Prostate gland (tissue), 2 donors: ENCODE measurements at regions not wholly inside any gene's neighbourhood (a gene's known extent, or its start where the extent isn't known, plus 50 kb on each side); places are given as distances from the start of the nearest gene placed in this dataset.

Experiments
- DNase-seq: peaks from one replicate; pipeline ENCODE4 v3.0.0-alpha.2; 2019; ENCODE audit warnings: low spot score
- H3K27ac ChIP-seq, 2 donors: fragments of 200-600 bp; sonication (generic); 2 replicates each; pipeline ENCODE4 v1.5.1; 2017 to 2019
- H3K27me3 ChIP-seq: fragments of 200-600 bp; sonication (generic); replicated peaks from 2 replicates; pipeline ENCODE4 v1.5.1; 2019; ENCODE audit not compliant: insufficient read depth
- H3K36me3 ChIP-seq, 2 donors: fragments of 200-600 bp; sonication (generic); 1 replicate in 1 of 2; 2 replicates in 1 of 2; pipeline versions ENCODE4 v1.5.1 to v1.8.1; 2017 to 2019
- H3K4me1 ChIP-seq: fragments of 200-600 bp; sonication (generic); replicated peaks from 2 replicates; pipeline ENCODE4 v1.5.1; 2019
- H3K4me3 ChIP-seq, 2 donors: fragments of 200-600 bp; sonication (generic); 2 replicates each; pipeline ENCODE4 v1.5.1; 2017 to 2019
- H3K9me3 ChIP-seq: fragments of 200-600 bp; sonication (generic); 2 replicates; pipeline ENCODE4 v1.5.1; 2017
- POLR2A ChIP-seq: fragments of 450-650 bp; IDR thresholded peaks from one replicate; pipeline ENCODE4 v1.6.1; 2016; ENCODE audit warnings: antibody characterized with exemption, mild to moderate bottlenecking
- POLR2AphosphoS5 ChIP-seq: sonication (generic); formaldehyde crosslinking; IDR thresholded peaks from one replicate; pipeline ENCODE4 v1.6.1; 2017; ENCODE audit warnings: antibody characterized with exemption
- WGBS: methylation state at CpG from one replicate; pipeline ENCODE4 v1.1.5; 2018; 5-methylcytosine and 5-hydroxymethylcytosine counted together
- intact Hi-C: fragments of 100-400 bp; cut with DNase I; formaldehyde crosslinking; loops from one replicate; pipeline ENCODE4 v1.14.2; 2022
- TF ChIP-seq, protein P1 (sequence below), 4 experiments: fragments of 200-600 bp in 2 of 4; fragments of 450-650 bp in 2 of 4; sonication (generic) in 2 of 4; IDR thresholded peaks; 1 replicate in 3 of 4; 2 replicates in 1 of 4; pipeline ENCODE4 v1.5.1; 2016 to 2019; ENCODE audit warnings: antibody characterized with exemption in 4 of 4, mild to moderate bottlenecking in 2 of 4, moderate library complexity in 2 of 4

DNA sequence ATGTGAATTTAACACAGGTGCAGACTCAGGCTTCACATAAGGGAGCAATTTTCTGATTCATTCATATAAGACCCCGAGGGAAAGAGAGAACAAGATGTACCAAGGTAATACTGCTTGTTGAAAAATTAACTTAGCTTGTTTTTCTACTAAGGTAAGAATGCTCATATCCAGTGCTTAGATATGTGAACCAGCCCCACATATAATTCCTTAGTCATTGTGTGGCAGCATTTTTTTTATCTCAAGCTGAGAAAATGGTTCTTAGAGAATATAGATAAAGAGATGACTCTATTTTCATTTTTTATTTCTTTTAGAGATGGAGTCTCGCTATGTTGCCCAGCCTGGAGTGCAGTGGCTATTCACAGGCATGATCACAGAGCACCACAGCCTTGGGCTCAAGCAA lies 121.8 kb upstream of the SEM1 start:
- Histone ChIP-seq H3K4me1 (no peaks in the 10 kb centered on the region), H3K4me3 (no peak overlapping the region), H3K27me3 (no peaks in the 10 kb centered on the region), H3K27ac (no peak overlapping the region), H3K9me3 (no peaks in the 10 kb centered on the region), H3K36me3 (no peaks in the 10 kb centered on the region)
- DNase-seq, result no peak
- TF ChIP-seq, protein P1, sequence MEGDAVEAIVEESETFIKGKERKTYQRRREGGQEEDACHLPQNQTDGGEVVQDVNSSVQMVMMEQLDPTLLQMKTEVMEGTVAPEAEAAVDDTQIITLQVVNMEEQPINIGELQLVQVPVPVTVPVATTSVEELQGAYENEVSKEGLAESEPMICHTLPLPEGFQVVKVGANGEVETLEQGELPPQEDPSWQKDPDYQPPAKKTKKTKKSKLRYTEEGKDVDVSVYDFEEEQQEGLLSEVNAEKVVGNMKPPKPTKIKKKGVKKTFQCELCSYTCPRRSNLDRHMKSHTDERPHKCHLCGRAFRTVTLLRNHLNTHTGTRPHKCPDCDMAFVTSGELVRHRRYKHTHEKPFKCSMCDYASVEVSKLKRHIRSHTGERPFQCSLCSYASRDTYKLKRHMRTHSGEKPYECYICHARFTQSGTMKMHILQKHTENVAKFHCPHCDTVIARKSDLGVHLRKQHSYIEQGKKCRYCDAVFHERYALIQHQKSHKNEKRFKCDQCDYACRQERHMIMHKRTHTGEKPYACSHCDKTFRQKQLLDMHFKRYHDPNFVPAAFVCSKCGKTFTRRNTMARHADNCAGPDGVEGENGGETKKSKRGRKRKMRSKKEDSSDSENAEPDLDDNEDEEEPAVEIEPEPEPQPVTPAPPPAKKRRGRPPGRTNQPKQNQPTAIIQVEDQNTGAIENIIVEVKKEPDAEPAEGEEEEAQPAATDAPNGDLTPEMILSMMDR (IDR thresholded peaks at IDR 0.05), result no peak
- TF ChIP-seq POLR2A (no peak), POLR2AphosphoS5 (no peak)
- WGBS, result 91% methylated on average over 2 of the region's 2 CpGs
- intact Hi-C loops, result no loop called here

DNA sequence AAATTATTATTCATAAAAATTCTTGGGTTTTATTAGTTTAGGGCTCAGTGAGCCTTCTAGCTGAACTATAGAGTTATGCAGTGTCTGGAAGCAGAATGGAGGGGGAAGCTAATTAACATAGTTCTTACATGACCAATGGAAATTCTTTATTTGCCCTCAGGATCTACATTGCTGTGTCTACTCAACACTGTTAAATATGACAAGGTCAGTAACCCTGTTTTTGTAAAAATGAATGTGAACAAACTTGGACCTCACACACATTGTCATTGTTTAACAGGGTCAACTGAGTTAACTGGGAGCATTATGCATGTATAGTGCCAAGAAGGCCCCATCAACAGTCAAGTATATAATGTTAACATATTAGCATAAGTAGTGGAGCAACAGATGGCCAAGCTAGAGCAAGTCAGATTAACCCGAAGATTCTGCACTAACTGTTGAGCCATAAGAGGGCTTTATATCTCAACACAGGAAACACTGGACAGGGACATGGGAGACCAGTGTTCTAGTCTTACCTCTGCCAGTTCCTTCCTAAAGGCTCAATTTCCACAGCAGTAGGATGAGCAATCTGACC lies 122.5 kb upstream of the SEM1 start:
- 86% methylated on average over 1 of the region's 1 CpG for WGBS
- Histone ChIP-seq H3K4me3 (no peak overlapping the region), H3K9me3 (no peaks in the 10 kb centered on the region), H3K4me1 (no peaks in the 10 kb centered on the region), H3K27me3 (no peaks in the 10 kb centered on the region), H3K36me3 (no peaks in the 10 kb centered on the region), H3K27ac (no peak overlapping the region)
- DNase-seq, result no peak
- intact Hi-C loops, result no loop called here
- TF ChIP-seq POLR2A (no peak), POLR2AphosphoS5 (no peak)
- TF ChIP-seq, protein P1 (IDR thresholded peaks at IDR 0.05), result no peak

DNA sequence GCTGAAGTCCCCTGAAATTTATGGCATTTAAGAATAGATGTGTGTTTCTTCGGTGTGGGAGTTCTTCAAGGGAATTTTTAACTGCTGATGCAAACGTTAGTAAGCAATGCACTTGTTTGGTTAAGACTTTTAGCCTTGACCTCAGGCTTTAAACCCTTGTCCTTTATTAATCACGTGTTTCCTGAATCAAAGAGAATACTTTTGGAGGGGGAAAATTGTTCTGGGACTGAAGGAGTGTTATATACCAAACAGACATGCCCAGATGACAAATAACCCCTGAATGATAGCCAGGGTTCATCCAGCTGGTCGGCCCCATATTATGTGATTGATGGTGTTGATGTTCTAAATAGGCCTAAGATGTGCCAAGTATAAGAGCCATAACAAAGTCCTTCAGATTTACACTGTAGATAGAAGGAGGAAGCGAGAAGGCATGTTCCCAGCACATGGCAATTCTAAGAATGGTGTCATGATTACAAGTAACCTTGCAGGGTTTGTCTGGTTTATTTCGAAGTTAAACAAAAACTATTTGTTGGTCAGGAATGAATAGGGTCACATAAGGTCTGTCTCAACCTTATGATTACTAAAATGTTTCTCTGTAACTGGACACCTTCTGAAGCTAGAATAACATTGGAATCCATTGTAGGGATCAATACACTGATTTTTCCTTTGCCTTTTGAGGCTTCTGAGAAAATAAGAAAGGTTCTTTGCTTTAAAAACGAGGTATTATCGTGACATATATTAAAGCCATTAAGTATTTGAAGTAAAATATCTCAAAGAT lies 124.2 kb upstream of the SEM1 start:
- Histone ChIP-seq H3K9me3 (no peaks in the 10 kb centered on the region), H3K4me1 (no peaks in the 10 kb centered on the region), H3K36me3 (no peaks in the 10 kb centered on the region), H3K4me3 (no peak overlapping the region), H3K27me3 (no peaks in the 10 kb centered on the region), H3K27ac (no peak overlapping the region)
- 50% methylated on average over 8 of the region's 8 CpGs for WGBS
- no peak for DNase-seq
- TF ChIP-seq POLR2AphosphoS5 (no peak), POLR2A (no peak)
- TF ChIP-seq, protein P1 (IDR thresholded peaks at IDR 0.05), result no peak
- intact Hi-C loops, result no loop called here

DNA sequence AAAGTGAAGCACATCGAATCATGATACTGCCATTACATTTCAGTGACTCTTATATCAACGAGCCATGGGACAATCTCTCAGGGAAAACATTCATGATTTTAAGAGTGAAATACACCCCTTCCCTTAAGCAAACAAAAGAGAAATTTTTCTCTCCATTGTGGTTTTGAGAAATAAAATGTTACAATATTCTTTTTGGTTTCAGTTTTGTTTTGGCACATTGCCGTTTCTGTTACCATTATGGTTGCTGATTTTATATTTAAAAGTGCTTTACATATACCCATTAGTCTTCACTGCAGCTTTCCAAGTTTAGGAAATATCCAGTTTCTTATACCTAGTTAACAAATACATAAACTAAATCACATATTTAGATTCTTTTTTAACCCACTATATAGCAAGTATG lies 126.8 kb upstream of the SEM1 start:
- intact Hi-C loops, result no loop called here
- 63% methylated on average over 3 of the region's 3 CpGs for WGBS
- no peak for DNase-seq
- H3K9me3 ChIP-seq, result no peaks in the 10 kb centered on the region
- no peak overlapping the region for H3K27ac ChIP-seq
- H3K27me3 ChIP-seq, result no peaks in the 10 kb centered on the region
- H3K4me3 ChIP-seq, result no peak overlapping the region
- no peak for TF ChIP-seq POLR2A
- H3K4me1 ChIP-seq, result no peaks in the 10 kb centered on the region
- H3K36me3 ChIP-seq, result no peaks in the 10 kb centered on the region

DNA sequence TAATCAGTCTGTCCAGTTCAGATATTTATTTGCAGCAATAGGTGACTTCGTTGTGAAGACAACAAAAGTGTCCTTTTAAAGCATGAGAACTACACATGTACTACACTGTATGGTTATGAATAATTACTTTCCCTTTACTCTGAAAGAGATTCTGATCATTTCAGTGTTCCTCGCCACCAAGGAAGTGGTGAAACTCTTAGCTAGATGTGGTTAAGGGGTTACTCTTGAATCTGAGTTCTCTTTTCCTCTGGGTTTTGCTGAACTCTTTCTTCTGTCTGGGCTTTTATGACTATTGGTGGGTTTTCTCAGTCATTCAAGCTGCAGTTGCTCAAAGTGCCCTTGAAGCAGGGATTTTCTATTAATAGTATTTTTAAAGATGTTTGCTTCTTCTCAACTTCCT lies 127.9 kb upstream of the SEM1 start:
- Histone ChIP-seq H3K4me3 (no peak overlapping the region), H3K36me3 (no peaks in the 10 kb centered on the region), H3K27ac (no peak overlapping the region), H3K4me1 (no peaks in the 10 kb centered on the region), H3K27me3 (no peaks in the 10 kb centered on the region), H3K9me3 (no peaks in the 10 kb centered on the region)
- DNase-seq, result no peak
- 65% methylated on average over 2 of the region's 2 CpGs for WGBS
- TF ChIP-seq, protein P1 (IDR thresholded peaks at IDR 0.05), result no peak
- no peak for TF ChIP-seq POLR2AphosphoS5
- no peak for TF ChIP-seq POLR2A
- intact Hi-C loops, result no loop called here
